OCI-LY3 (cell line): ENCODE measurements at regions not wholly inside any gene's neighbourhood (a gene's known extent, or its start where the extent isn't known, plus 50 kb on each side); places are given as distances from the start of the nearest gene placed in this dataset.

ENCODE experiments used
- H2AFZ ChIP-seq: fragments of 200-600, 300-600 bp; shearing (Covaris generic); 2 replicates; pipeline ENCODE4 v1.6.0; 2014; ENCODE audit warnings: antibody characterized with exemption, low read depth, low read length
- H3K27ac ChIP-seq: fragments of 200-600, 300-600 bp; sonication (generic); 2 replicates; pipeline ENCODE4 v1.5.1; 2014; ENCODE audit warnings: mild to moderate bottlenecking, low read length, moderate library complexity, mixed read lengths
- H3K27me3 ChIP-seq: fragments of 200-600, 300-600 bp; sonication (generic); 2 replicates; pipeline ENCODE4 v1.6.1; 2014; ENCODE audit warnings: low read depth, low read length, mixed read lengths
- H3K36me3 ChIP-seq: fragments of 200-600, 300-600 bp; sonication (generic); replicated peaks from 2 replicates; pipeline ENCODE3; 2014; ENCODE audit warnings: low read depth, low read length, mixed read lengths
- H3K4me1 ChIP-seq: fragments of 300-600, 200-600 bp; sonication (generic); 2 replicates; pipeline ENCODE4 v1.6.1; 2014; ENCODE audit warnings: low read length, mixed read lengths
- H3K4me2 ChIP-seq: fragments of 200-600, 300-600 bp; sonication (generic); 2 replicates; pipeline ENCODE4 v1.6.1; 2014; ENCODE audit warnings: low read length, mixed read lengths
- H3K4me3 ChIP-seq: fragments of 300-600, 200-600 bp; sonication (generic); 2 replicates; pipeline ENCODE4 v1.5.1; 2014; ENCODE audit warnings: antibody characterized with exemption, mild to moderate bottlenecking, low read length, moderate library complexity
- H3K79me2 ChIP-seq: fragments of 300-600, 200-600 bp; shearing (Covaris generic); 2 replicates; pipeline ENCODE4 v1.6.1; 2014; ENCODE audit warnings: mild to moderate bottlenecking, low read length, mixed read lengths
- H3K9ac ChIP-seq: fragments of 300-600, 200-600 bp; shearing (Covaris generic); 2 replicates; pipeline ENCODE4 v1.6.0; 2014; ENCODE audit warnings: mild to moderate bottlenecking, low read length, moderate library complexity
- H3K9me3 ChIP-seq: fragments of 200-600, 300-600 bp; shearing (Covaris generic); 2 replicates; pipeline ENCODE4 v1.6.1; 2014; ENCODE audit warnings: low read length, mixed read lengths; ENCODE audit not compliant: insufficient read depth
- H4K20me1 ChIP-seq: fragments of 200-600, 300-600 bp; sonication (generic); 2 replicates; pipeline ENCODE4 v1.6.1; 2016; ENCODE audit warnings: low read length, mixed read lengths; ENCODE audit not compliant: insufficient read depth
- EZH2phosphoT487 ChIP-seq: fragments of 200-600 bp; shearing (Covaris generic); IDR thresholded peaks from 2 replicates; pipeline ENCODE4 v1.6.1; 2018; ENCODE audit warnings: antibody characterized with exemption, mixed run types, low read depth
- TF ChIP-seq, protein P1 (sequence below): fragments of 200-600, 300-600 bp; sonication (generic); IDR thresholded peaks from 2 replicates; pipeline ENCODE4 v1.5.1; 2014; ENCODE audit warnings: antibody characterized with exemption, low read length, low read depth

DNA sequence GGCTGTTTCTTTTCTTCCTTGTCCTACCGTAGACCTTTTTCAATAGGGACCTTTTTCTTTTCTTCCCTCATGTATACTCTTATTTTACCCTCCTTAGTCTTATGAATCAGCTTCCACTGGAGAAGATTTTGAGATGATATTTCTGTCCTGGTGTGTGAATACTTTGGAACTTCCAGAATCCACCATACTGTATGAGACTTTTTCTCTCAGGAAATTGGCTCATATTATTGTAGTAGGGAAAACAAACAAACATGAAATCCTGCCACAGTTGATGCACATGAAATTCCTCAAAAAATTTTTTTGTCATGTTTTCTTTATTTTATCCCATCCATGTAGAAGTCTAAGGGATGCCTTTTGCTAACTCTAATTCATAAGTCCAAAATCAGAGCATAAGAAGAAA is 289.3 kb upstream of the PLSCR5 start:
- Histone ChIP-seq H3K36me3 (no peaks in the 10 kb centered on the region), H3K27ac (no peak overlapping the region), H3K79me2 (no peaks in the 10 kb centered on the region), H3K9me3 (no peaks in the 10 kb centered on the region), H3K4me2 (no peak overlapping the region), H3K27me3 (no peaks in the 10 kb centered on the region), H3K9ac (no peak overlapping the region), H3K4me1 (no peaks in the 10 kb centered on the region), H4K20me1 (no peaks in the 10 kb centered on the region), H3K4me3 (no peak overlapping the region), H2AFZ (no peak overlapping the region)
- TF ChIP-seq, protein P1, sequence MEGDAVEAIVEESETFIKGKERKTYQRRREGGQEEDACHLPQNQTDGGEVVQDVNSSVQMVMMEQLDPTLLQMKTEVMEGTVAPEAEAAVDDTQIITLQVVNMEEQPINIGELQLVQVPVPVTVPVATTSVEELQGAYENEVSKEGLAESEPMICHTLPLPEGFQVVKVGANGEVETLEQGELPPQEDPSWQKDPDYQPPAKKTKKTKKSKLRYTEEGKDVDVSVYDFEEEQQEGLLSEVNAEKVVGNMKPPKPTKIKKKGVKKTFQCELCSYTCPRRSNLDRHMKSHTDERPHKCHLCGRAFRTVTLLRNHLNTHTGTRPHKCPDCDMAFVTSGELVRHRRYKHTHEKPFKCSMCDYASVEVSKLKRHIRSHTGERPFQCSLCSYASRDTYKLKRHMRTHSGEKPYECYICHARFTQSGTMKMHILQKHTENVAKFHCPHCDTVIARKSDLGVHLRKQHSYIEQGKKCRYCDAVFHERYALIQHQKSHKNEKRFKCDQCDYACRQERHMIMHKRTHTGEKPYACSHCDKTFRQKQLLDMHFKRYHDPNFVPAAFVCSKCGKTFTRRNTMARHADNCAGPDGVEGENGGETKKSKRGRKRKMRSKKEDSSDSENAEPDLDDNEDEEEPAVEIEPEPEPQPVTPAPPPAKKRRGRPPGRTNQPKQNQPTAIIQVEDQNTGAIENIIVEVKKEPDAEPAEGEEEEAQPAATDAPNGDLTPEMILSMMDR = no peak

DNA sequence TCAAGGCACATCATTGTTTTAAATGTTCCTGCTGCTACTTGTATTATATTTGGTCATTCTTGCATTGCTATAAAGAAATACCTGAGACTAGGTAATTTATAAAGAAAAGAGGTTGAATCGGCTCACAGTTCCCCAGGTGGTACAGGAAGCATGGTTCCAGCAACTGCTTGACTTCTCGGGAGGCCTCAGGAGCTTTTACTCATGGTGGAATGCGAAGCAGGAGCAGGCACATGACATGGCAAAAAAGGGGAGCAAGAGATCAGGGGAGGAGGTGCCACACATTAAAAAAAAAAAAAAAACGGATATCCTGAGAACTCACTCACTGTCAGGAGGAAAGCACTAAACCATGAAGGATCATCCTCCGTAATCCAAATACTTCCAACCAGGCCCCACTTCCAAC is 286.9 kb upstream of the PLSCR5 start:
- Histone ChIP-seq H3K79me2 (no peaks in the 10 kb centered on the region), H3K9me3 (no peaks in the 10 kb centered on the region), H3K9ac (no peak overlapping the region), H3K4me1 (no peaks in the 10 kb centered on the region), H3K4me3 (no peak overlapping the region), H3K4me2 (no peak overlapping the region), H3K27me3 (no peaks in the 10 kb centered on the region), H4K20me1 (no peaks in the 10 kb centered on the region), H2AFZ (no peak overlapping the region), H3K36me3 (no peaks in the 10 kb centered on the region), H3K27ac (no peak overlapping the region)
- TF ChIP-seq EZH2phosphoT487 = no peak
- TF ChIP-seq, protein P1 = no peak

DNA sequence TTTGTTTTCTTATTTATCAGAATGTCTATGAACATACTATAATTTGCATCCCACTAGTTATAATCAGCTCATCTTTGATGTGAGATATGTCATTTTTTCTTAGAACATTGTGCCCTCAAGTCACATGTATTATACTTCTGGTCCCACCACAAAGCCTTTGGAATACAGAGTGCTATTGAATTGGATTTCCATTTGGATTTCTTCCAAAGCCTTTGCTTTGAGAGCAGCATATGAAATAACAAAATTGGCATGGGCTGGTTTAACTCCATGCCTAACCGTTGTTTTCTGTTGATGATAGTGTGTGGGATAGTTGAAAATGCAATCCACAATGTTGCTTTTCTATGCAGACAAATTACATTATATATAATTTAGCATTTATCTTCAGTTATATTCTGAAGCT is 284.5 kb upstream of the PLSCR5 start:
- no peak overlapping the region for H3K9ac ChIP-seq
- no peaks in the 10 kb centered on the region for H4K20me1 ChIP-seq
- H3K4me1 ChIP-seq = no peaks in the 10 kb centered on the region
- H3K4me2 ChIP-seq = no peak overlapping the region
- no peak overlapping the region for H2AFZ ChIP-seq
- no peaks in the 10 kb centered on the region for H3K36me3 ChIP-seq
- TF ChIP-seq, protein P1 = no peak
- H3K27ac ChIP-seq = no peak overlapping the region
- no peaks in the 10 kb centered on the region for H3K27me3 ChIP-seq
- H3K9me3 ChIP-seq = no peaks in the 10 kb centered on the region
- no peak overlapping the region for H3K4me3 ChIP-seq
- H3K79me2 ChIP-seq = no peaks in the 10 kb centered on the region

DNA sequence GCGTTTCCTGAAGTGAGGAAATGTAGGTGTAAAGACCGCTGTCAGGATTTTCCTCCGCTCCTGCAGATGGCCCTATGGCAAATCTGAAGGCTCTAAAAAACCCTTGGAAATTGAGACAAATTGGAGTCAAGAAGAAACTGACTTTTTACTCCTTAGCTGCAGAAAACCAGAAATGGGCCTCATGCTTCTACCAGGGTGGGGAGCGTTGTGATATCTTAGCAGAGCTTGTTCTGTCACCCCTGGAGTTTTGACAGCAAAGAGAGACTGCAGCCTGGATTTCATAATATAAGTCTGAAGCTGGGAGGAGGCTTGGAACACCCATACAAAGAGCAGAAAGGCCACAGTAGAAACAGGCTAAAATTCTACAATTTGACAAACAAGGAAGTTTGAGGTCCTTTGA is 283.0 kb upstream of the PLSCR5 start:
- Histone ChIP-seq H3K36me3 (no peaks in the 10 kb centered on the region), H4K20me1 (no peaks in the 10 kb centered on the region), H3K79me2 (no peaks in the 10 kb centered on the region), H2AFZ (no peak overlapping the region), H3K9me3 (no peaks in the 10 kb centered on the region), H3K4me1 (peaks cover 7% of the 10 kb centered on the region), H3K4me3 (no peak overlapping the region), H3K27me3 (no peaks in the 10 kb centered on the region), H3K27ac (no peak overlapping the region), H3K9ac (no peak overlapping the region), H3K4me2 (no peak overlapping the region)
- TF ChIP-seq EZH2phosphoT487 = no peak
- TF ChIP-seq, protein P1 = no peak
